HG03442 (cell line): ENCODE measurements at regions not wholly inside any gene's neighbourhood (a gene's known extent, or its start where the extent isn't known, plus 50 kb on each side); places are given as distances from the start of the nearest gene placed in this dataset.

ENCODE experiments used
- ATAC-seq: cut with Tn5 transposase; IDR thresholded peaks from one replicate; pipeline ENCODE4 v1.9.1; 2021; ENCODE audit warnings: mild to moderate bottlenecking, moderate library complexity; ENCODE audit not compliant: unreplicated experiment

DNA sequence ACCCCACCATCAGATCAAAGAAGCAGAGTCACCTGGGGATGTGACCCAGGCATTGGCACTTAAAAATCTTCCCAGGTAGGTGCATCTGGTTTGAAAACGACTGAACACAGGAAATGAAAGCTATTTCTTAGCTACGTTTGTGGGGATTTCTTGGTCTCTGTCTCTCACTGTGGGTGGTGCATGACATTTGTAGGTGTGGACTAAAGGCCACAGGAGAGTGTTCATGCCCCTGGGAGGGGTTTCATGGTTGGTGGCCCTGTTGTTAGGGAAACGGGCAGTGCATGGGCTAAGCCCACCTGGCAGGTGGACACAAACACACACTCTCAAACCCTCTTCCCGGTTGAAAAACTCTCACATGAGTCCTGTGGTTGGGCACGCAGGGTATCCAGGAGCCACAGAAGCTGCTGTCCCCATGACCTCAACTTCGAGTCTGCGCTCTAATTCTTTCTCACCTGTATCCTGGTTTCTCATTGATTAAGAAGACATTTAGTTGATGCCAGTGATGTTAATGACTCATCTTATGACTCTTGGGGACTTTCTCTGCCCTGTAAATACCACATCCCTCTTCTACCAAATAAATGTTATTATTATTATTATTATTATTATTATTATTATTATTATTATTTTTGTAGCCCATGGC is 119.4 kb downstream of the MRPS6 start:
- no peak for ATAC-seq

DNA sequence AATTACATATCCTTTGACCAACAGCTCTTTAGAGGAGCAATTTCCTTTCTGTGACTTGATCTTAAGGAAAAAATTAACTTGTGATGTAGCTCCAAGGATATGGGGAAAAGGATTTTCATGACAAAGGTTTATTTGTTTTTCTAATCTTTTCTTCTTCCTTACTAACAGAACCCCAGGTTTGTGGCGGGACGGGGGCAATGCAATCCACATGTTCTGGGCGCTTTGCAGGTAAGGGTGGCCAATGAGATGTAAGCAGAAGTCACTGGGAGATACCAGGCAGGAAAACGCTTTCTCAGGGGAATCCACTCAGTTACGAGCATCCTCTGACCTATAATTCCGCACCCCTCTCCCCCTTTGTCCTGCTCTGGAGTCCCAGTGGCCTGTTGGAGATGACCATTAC is 122.0 kb downstream of the MRPS6 start:
- ATAC-seq: no peak

- no peak for ATAC-seq
Measured at GRCh38 chr21:34196996-34197395, 123.6 kb downstream of the MRPS6 start.

- ATAC-seq: no peak
Measured at GRCh38 chr21:34197561-34197960, 124.2 kb downstream of the MRPS6 start.

- no peak for ATAC-seq
Measured at GRCh38 chr21:34198231-34199120, 125.1 kb downstream of the MRPS6 start.

GRCh38 chr21:34199121-34199910 is 125.9 kb downstream of the MRPS6 start:
- no peak for ATAC-seq

GRCh38 chr21:34200288-34200905 is 127.0 kb downstream of the MRPS6 start:
- ATAC-seq: no peak

DNA sequence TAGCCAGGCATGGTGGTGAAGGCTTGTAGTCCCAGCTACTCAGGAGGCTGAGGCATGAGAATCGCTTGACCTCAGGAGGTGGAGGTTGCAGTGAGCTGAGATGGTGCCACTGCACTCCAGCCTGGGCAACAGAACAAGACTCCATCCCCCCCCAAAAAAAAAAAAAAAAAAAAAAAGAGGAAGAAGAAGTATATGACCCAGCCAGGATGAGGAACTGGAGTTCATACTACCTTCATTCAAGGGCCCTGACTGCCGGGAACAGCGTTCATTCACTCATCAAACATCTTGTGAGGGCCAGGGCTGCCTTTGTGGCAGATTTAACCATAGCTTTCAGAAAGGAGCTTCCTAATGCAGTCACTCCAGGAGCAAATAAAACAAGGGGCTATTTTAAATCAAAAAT is 127.6 kb downstream of the MRPS6 start:
- no peak for ATAC-seq

DNA sequence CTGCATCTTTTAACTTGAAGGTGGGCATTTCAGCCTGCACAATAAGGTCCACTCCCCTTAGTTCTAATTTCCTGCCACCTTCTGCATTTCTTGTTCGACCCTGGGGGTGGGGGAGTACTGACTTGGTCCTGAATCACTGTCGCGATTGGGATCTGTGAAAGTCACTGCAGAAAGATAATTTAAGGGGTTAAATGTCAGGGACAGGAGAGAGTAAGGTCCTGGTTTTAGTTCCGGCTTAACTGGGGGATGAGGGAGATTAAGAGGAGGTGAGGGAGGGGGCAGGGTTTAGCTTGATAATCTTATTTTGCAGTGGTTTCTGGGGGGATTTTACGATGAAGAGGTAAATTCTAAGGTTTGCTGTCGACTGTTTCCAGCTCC is 128.1 kb downstream of the MRPS6 start:
- ATAC-seq: no peak

DNA sequence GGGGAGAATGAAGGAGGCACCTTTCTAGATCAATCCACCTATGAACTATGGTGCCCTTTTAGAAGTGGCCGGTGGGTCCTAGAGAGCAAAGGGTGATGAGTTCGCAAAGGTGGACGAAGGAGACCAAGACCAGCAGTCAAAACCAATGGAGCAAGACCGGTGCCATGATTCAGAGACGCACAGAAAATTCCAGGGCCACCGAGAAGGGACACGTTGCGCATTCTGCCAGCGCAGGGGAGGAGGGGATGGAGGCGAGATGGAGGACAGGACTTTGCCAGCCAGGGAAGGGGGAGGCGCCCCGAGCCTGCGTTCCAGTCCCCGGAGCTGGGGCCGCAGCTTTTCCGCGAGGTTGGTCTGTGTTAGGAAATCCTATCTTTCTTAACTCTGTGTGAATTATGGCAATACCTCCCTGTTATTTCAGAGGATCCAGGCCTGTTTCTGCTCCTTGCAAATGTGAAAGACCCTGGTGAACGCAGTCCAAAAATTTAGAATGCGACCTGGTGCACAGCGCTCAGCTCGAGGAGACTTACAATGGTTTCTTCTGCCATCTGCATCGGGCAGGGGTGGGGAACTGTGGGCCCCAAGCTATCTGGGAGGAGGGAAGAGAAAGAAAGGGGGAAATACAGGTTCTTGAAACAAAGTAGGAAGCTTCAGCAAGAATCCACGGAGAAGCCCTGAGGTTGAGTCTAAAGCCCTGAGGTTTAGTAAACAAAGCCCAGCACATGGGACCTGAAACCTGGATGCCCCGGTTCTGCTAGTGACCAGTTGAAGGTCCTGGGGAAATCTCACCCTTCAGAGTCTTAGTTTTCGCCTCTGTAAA is 129.4 kb downstream of the MRPS6 start:
- no peak for ATAC-seq

DNA sequence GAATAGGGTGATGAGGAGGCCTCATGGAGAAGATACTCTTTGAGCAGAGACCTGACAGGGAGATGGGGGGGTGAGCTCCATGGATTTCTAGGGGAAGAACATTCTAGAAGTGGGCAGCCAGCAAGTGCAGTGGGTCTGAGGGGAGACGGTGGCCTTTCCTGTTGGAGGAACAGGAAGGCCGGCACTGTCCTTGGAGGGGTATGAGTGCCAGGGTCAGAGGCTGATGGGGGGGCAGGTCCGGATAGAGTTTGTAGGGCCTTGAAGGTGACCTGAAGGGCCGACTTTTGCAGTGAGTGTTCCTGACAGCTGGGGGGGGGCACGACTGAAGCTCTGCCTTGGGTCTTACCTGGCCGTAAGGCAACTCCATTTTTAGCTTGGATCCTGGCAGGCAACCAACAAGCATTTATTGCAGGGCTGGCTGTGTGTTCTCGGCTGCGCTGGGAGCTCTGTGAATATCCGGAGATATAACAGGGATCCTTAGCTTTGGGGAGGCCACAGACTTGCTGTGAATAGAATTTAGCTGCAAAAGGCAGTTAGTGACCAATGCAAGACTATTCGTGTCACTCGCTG is 130.6 kb downstream of the MRPS6 start:
- no peak for ATAC-seq

GRCh38 chr21:34204481-34205439 is 131.4 kb downstream of the MRPS6 start:
- no peak for ATAC-seq

DNA sequence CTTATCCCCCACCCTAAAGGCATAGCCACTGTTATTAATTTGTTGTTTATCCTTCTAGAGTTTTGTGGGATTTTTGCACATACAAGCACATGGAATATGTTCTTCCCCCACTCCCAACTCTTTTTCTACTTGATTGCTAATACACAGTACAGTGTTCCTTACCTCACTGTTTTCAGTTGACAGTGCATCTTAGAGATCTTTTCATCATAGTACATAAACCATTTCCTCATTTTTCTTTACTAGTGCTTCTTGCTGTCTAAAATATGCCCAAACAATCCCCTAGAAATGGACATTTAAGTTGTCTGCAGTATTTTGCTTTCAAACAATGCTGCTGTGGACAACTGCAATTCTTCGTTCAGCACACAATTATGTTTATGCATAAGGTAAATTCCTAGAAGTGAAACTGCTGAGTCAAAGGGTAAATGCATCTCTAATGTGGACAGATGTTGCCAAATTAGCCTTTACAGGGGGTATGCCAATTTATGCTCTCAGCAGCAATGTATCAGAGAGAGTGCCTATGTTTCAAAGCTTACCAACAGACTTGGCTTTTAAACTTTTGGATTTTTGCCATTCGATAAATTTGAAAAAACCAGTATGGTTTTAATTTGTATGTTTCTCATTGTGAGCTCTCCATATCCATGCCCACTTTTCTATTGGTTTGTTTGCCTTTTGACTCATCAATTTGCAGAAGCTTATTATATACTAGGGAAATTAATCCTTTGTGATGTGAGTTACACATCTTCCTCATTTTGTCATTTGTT is 132.6 kb downstream of the MRPS6 start:
- no peak for ATAC-seq

- ATAC-seq: no peak
Measured at GRCh38 chr21:34213959-34214358, 140.6 kb downstream of the MRPS6 start.

- ATAC-seq: no peak
Measured at GRCh38 chr21:34215501-34215900, 142.1 kb downstream of the MRPS6 start.

DNA sequence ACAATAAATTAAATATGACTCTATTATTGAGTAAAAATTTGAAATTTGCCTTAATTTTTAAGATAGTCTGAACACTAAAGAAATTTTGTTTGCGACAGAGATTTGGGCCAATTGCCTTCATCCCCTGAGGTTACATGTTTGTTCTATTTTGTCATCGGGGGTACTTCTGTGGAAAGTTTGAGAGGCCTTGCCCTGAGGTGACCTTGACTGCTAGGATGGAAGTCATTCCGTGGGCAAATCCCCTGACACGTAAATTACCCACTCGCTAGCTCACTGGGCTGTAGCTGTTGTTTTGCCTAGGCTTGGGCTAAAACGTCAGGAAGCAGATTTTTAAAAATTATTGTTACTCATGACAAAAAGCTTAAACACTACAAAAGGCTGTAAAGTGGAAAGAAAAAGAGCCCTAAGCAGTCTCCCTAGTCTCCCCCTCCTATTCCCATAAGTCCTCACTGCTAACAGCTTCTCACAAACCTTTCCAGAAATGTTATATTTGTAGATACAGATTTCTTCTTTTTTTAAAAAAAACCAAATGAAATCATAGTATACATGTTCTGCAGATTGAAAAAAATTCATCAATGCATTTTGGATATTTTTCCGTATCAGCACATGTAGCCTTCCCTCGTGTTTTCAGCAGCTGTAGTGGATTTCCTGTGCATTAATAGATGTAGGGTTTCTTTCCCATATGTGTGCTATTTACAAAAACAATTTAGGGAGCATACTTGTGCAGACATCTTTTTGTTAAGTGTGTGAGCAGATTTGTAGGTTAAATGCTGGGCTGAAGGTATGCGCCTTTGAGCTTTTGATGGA is 142.7 kb downstream of the MRPS6 start:
- ATAC-seq: no peak

DNA sequence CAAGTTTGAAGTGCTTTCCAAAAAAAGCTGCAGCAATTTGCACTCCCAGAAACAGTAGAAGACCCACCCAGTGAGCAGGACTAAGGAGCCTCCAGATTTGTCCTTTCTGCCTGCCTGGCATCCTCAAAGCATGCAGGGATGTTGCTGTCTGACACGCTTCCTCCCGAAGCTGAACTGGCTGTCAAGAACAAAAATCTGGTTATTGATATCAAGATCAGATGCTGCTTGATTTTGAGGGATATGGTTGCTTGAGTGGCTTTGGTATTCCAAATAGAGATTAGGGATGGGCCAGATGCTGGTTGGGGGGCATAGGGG is 143.3 kb downstream of the MRPS6 start:
- ATAC-seq: no peak

DNA sequence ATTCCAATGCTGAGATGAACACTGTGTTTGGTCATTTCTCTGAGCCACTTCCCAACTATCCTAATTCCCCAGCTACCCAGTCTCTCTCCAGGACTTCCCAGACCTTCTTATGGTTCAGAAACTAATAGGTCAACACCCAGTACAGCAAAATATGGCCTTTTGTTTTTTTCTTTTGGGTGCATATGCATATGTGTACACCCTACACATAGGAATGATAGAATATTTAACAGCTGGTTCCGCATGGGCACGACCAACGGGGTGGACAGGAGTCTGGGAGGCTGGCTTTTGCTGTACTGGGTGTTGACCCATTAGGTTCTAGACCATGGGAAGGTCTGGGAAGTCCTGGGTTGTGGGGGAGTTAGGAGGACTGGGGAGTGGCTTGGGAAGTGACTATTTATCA is 143.9 kb downstream of the MRPS6 start:
- no peak for ATAC-seq
